K562 (cell line): ENCODE measurements at regions not wholly inside any gene's neighbourhood (a gene's known extent, or its start where the extent isn't known, plus 50 kb on each side); places are given as distances from the start of the nearest gene placed in this dataset.

Experiments
- ATAC-seq: fragments of 200-7000 bp; cut with Tn5 transposase; 3 replicates; pipeline ENCODE4 v1.9.1; 2020; ENCODE audit warnings: moderate library complexity
- BruUV-seq: library from RNA; stranded (reverse); fragments of 400-500 nt; replicated peaks from 2 replicates; lab custom pipeline; 2021; lab: Mats Ljungman, UMichigan
- CTCF ChIA-PET: fragments of 300-600 bp; formaldehyde crosslinking; extraction: SDS; loops from one replicate; lab custom pipeline; 2021; ENCODE audit warnings: low intra/inter-chr PET ratio; lab: Yijun Ruan, JAX
- POLR2A ChIA-PET: fragments of 300-600, 350-650 bp; sonication (Branson Sonifier 250); formaldehyde crosslinking; extraction: SDS; loops from one replicate; lab custom pipeline; 2021; ENCODE audit warnings: antibody characterized with exemption, inconsistent platforms; lab: Yijun Ruan, JAX
- DNase-seq, 4 experiments: peaks; one replicate each; pipeline versions ENCODE4 v3.0.0 to v3.0.0-alpha.2; 2011 to 2018; ENCODE audit warnings: low spot score in 3 of 4, mixed read lengths in 3 of 4; ENCODE audit errors: extremely low read depth in 1 of 4
- FAIRE-seq: peaks from 2 replicates; lab custom pipeline; 2011; peaks lifted over from hg19 to GRCh38; lab: Jason Lieb, UNC
- H2AFZ ChIP-seq: 2 replicates; pipeline ENCODE4 v1.6.0; 2011; ENCODE audit warnings: low read depth, low read length, control low read depth, inconsistent platforms
- H3K27ac ChIP-seq: fragments of 200-600 bp; 3 replicates; pipeline ENCODE4 v1.8.0; 2011; ENCODE audit warnings: low read depth, mild to moderate bottlenecking, control low read depth, inconsistent platforms, low read length, moderate library complexity, mixed read lengths; ENCODE audit errors: extremely low read depth
- H3K27me3 ChIP-seq, 2 experiments: fragments of 300-600 bp in 1 of 2; 2 replicates in 1 of 2; 3 replicates in 1 of 2; pipeline versions ENCODE4 v1.6.0 to v1.8.0; 2011; ENCODE audit warnings: inconsistent platforms in 2 of 2, low read length in 2 of 2, mild to moderate bottlenecking in 1 of 2, mixed read lengths in 1 of 2, moderate library complexity in 1 of 2; ENCODE audit not compliant: control insufficient read depth in 2 of 2, insufficient read depth in 2 of 2
- H3K36me3 ChIP-seq: fragments of 300-600 bp; 3 replicates; pipeline ENCODE4 v1.8.0; 2011; ENCODE audit warnings: mild to moderate bottlenecking, low read length, inconsistent platforms; ENCODE audit not compliant: control insufficient read depth, insufficient read depth
- H3K4me1 ChIP-seq, 2 experiments: fragments of 200-600 bp in 1 of 2; replicated peaks in 1 of 2; 2 replicates in 1 of 2; 3 replicates in 1 of 2; pipeline versions ENCODE4 v1.5.1 to v1.8.0; 2011; ENCODE audit warnings: inconsistent platforms in 2 of 2, low read length in 2 of 2, mild to moderate bottlenecking in 1 of 2, mixed read lengths in 1 of 2, moderate library complexity in 1 of 2; ENCODE audit not compliant: control insufficient read depth in 2 of 2, insufficient read depth in 2 of 2
- H3K4me2 ChIP-seq: 2 replicates; pipeline ENCODE4 v1.6.1; 2011; ENCODE audit warnings: low read length, control low read depth, inconsistent platforms, mixed read lengths; ENCODE audit not compliant: insufficient read depth
- H3K4me3 ChIP-seq: fragments of 200-600 bp; sonication (generic), shearing (Covaris generic); 2 replicates; pipeline ENCODE4 v1.5.1; 2016; ENCODE audit warnings: control low read depth, inconsistent platforms
- H3K79me2 ChIP-seq: fragments of 200-600 bp; 3 replicates; pipeline ENCODE4 v1.8.0; 2011; ENCODE audit warnings: low read length, inconsistent platforms; ENCODE audit not compliant: control insufficient read depth, insufficient read depth
- H3K9ac ChIP-seq, 2 experiments: 2 replicates each; pipeline versions ENCODE4 v1.6.0 to v1.6.1; 2011; ENCODE audit warnings: low read depth in 2 of 2, low read length in 2 of 2, control low read depth in 1 of 2, inconsistent platforms in 1 of 2, mild to moderate bottlenecking in 1 of 2, mixed read lengths in 1 of 2; ENCODE audit not compliant: insufficient read depth in 1 of 2
- H3K9me1 ChIP-seq: one replicate; pipeline ENCODE4 v1.6.0; 2011; ENCODE audit warnings: inconsistent platforms, mild to moderate bottlenecking, low read length, moderate library complexity; ENCODE audit not compliant: control insufficient read depth, insufficient read depth
- H3K9me3 ChIP-seq: replicated peaks from 2 replicates; pipeline ENCODE4 v1.5.1; 2011; ENCODE audit warnings: low read depth, low read length, inconsistent platforms; ENCODE audit not compliant: control insufficient read depth, insufficient read depth
- H4K20me1 ChIP-seq: replicated peaks from 2 replicates; pipeline ENCODE4 v1.6.1; 2011; ENCODE audit warnings: low read length, inconsistent platforms, mixed read lengths; ENCODE audit not compliant: control insufficient read depth, insufficient read depth
- BCOR ChIP-seq: fragments of 450-650 bp; IDR thresholded peaks from 2 replicates; pipeline ENCODE4 v1.6.1; 2016
- FOXK2 ChIP-seq, 2 experiments: fragments of 450-650 bp; IDR thresholded peaks in 1 of 2; conservative IDR thresholded peaks in 1 of 2; 2 replicates each; pipeline ENCODE4 v1.6.1; 2016; ENCODE audit warnings: low read depth in 2 of 2, mild to moderate bottlenecking in 1 of 2
- HDAC6 ChIP-seq: IDR thresholded peaks from 2 replicates; pipeline ENCODE4 v1.6.1; 2012; ENCODE audit warnings: low read depth, mild to moderate bottlenecking, control low read depth, inconsistent platforms, low read length, moderate library complexity
- MCM5 ChIP-seq: fragments of 450-650 bp; IDR thresholded peaks from 2 replicates; pipeline ENCODE4 v1.6.1; 2016; ENCODE audit warnings: low read depth
- MTF1 ChIP-seq: fragments of 250-450 bp; sonication (Bioruptor Pico); IDR thresholded peaks from 2 replicates; pipeline ENCODE4 v1.9.0; 2021; ENCODE audit warnings: moderate library complexity, mild to moderate bottlenecking, inconsistent platforms, borderline replicate concordance
- NCOA2 ChIP-seq, 2 experiments: fragments of 450-650 bp; IDR thresholded peaks; 2 replicates each; pipeline ENCODE4 v1.6.1; 2018; ENCODE audit warnings: mild to moderate bottlenecking in 2 of 2, moderate library complexity in 1 of 2; ENCODE audit not compliant: partially characterized antibody in 2 of 2
- NFE2 ChIP-seq: IDR thresholded peaks from 2 replicates; pipeline ENCODE4 v1.6.1; 2014; ENCODE audit warnings: antibody characterized with exemption, low read depth
- POLR2H ChIP-seq: IDR thresholded peaks from 2 replicates; pipeline ENCODE4 v1.6.1; 2016; ENCODE audit warnings: missing genetic modification characterization, low read depth, mild to moderate bottlenecking, control low read depth, missing compliant biosample characterization, moderate library complexity
- RFX7 ChIP-seq: fragments of 250-450 bp; sonication (Bioruptor Pico); IDR thresholded peaks from 2 replicates; pipeline ENCODE4 v1.5.1; 2021; ENCODE audit warnings: mild to moderate bottlenecking
- SPI1 ChIP-seq: IDR thresholded peaks from 2 replicates; pipeline ENCODE4 v1.6.1; 2011; ENCODE audit warnings: low read depth, low read length, control low read depth, borderline replicate concordance
- STAT5A ChIP-seq: IDR thresholded peaks from 2 replicates; pipeline ENCODE4 v1.6.1; 2012; ENCODE audit warnings: low read length, inconsistent platforms, borderline replicate concordance
- ZEB2 ChIP-seq: fragments of 450-650 bp; IDR thresholded peaks from 2 replicates; pipeline ENCODE4 v1.6.1; 2016
- ZFP30 ChIP-seq: fragments of 250-450 bp; sonication (Bioruptor Pico); IDR thresholded peaks from 2 replicates; pipeline ENCODE4 v1.8.0; 2022; ENCODE audit warnings: moderate library complexity, mild to moderate bottlenecking, inconsistent platforms, borderline replicate concordance
- ZNF197 ChIP-seq: fragments of 200-800 bp; sonication (Bioruptor generic); IDR thresholded peaks from 2 replicates; pipeline ENCODE4 v1.6.1; 2016; ENCODE audit warnings: low read depth, missing genetic modification characterization, missing compliant biosample characterization
- ZNF23 ChIP-seq: fragments of 250-450 bp; sonication (Bioruptor Pico); IDR thresholded peaks from 2 replicates; pipeline ENCODE4 v1.4.0; 2020; ENCODE audit warnings: mild to moderate bottlenecking
- ZNF699 ChIP-seq: fragments of 250-450 bp; sonication (Bioruptor Pico); IDR thresholded peaks from 2 replicates; pipeline ENCODE4 v1.8.0; 2021; ENCODE audit warnings: mild to moderate bottlenecking, moderate library complexity; ENCODE audit not compliant: insufficient replicate concordance
- ZNF785 ChIP-seq: fragments of 250-450 bp; sonication (Bioruptor Pico); IDR thresholded peaks from 2 replicates; pipeline ENCODE4 v1.4.0; 2020; ENCODE audit warnings: mild to moderate bottlenecking
- WGBS: fragments of 100-300 bp; shearing (Covaris generic); methylation state at CpG from one replicate; pipeline ENCODE4 v1.1.6; 2016; ENCODE audit warnings: low coverage, mixed read lengths; ENCODE audit not compliant: insufficient coverage; ENCODE audit errors: missing lambda C conversion rate; 5-methylcytosine and 5-hydroxymethylcytosine counted together
- in situ Hi-C: fragments of 300-500 bp; cut with MboI; formaldehyde crosslinking; loops from 4 replicates; pipeline ENCODE4 v1.15.0; 2018; ENCODE audit warnings: inconsistent platforms, mixed read lengths
- intact Hi-C: fragments of 100-400 bp; cut with micrococcal nuclease; formaldehyde crosslinking; loops from 2 replicates; pipeline ENCODE4 v1.14.2; 2022
- TF ChIP-seq, protein P1 (sequence below), 2 experiments: fragments of 450-650 bp; IDR thresholded peaks; 2 replicates each; pipeline ENCODE4 v1.6.1; 2016
- TF ChIP-seq, protein P2 (sequence below): sonication (generic); formaldehyde crosslinking; IDR thresholded peaks from 2 replicates; pipeline ENCODE4 v1.8.0; 2022; ENCODE audit warnings: mild to moderate bottlenecking, missing genetic modification reagents
- TF ChIP-seq, protein P3 (sequence below): fragments of 250-450 bp; sonication (Bioruptor Pico); IDR thresholded peaks from 2 replicates; pipeline ENCODE4 v1.4.0; 2020; ENCODE audit warnings: mild to moderate bottlenecking, moderate library complexity

DNA sequence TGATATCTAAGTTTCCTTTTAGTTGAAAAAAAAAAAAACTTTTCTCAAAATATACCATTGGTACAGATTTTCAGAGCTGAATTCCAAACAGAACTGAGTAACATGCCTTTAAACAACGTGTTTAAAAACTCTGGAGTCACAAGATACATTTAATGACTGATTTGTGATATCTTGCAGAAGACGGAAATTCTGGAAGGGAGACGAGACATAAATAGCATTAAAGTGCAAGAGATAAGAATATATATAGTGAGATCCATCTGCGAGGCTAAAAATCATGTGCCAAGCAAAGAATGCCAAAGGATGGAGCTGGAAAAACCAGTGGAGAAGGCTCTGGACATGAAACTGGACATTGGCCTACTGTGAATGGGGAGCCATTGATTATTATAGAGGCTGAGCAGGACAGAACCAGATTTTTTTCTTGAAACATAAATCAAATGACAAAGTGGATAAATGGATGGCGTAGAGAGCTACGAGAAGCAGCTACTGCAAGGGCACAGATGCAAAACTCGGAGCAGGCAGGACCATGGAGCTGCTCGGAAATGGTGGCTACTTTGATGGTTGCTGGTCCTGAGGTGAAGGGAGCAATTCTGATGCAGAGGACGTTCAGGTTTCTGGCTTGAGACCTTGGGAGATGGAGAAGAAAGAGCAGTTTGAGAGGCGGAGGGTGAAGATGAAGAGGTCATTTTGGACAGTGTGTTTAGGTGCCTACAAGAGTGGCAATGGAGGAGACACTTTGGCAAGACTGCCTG lies 88.8 kb downstream of the CPN2 start (continued):
- TF ChIP-seq, protein P1, sequence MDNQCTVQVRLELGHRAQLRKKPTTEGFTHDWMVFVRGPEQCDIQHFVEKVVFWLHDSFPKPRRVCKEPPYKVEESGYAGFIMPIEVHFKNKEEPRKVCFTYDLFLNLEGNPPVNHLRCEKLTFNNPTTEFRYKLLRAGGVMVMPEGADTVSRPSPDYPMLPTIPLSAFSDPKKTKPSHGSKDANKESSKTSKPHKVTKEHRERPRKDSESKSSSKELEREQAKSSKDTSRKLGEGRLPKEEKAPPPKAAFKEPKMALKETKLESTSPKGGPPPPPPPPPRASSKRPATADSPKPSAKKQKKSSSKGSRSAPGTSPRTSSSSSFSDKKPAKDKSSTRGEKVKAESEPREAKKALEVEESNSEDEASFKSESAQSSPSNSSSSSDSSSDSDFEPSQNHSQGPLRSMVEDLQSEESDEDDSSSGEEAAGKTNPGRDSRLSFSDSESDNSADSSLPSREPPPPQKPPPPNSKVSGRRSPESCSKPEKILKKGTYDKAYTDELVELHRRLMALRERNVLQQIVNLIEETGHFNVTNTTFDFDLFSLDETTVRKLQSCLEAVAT (IDR thresholded peaks at IDR 0.05), result no peak
- TF ChIP-seq RFX7 (CRISPR knock-in tag) (no peak), BCOR (peak; percentile 35; the same call in 1 of the 2 replicates), FOXK2 (conservative IDR thresholded peaks at IDR 0.05 in 1 of 2, IDR thresholded peaks at IDR 0.05 in 1 of 2; ENCODE audit: low read depth in 2 of 2) (no peak), SPI1 (no peak), ZNF785 (CRISPR knock-in tag) (no peak), ZFP30 (CRISPR knock-in tag) (no peak), ZNF23 (CRISPR knock-in tag) (no peak), NCOA2 (IDR thresholded peaks at IDR 0.05; ENCODE audit: partially characterized antibody in 2 of 2) (no peak)

DNA sequence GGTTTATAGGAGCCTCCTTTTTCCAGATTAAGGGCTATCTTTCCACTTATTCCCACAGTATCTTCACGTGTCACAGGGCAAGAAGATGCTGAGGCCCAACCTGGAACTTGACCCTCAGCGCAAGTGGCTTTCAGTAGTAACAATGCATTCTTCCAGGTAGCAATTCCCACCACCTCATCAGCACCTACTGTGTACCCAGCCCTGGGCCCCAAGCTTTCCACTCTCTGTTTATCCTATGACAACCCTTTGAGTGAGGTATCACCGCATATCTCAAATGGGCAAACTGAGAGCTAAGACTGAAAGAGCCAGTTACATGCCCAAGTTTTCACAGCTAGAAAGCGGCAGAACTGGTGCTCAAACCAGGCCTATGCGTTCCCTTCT lies 88.2 kb downstream of the CPN2 start:
- DNase-seq, result no peak
- Histone ChIP-seq H3K27me3 (no peaks in the 10 kb centered on the region), H3K9ac (no peak overlapping the region), H3K9me3 (peaks cover 6% of the 10 kb centered on the region), H3K79me2 (no peaks in the 10 kb centered on the region), H3K36me3 (no peaks in the 10 kb centered on the region), H4K20me1 (no peaks in the 10 kb centered on the region), H3K4me1 (peaks cover 20 to 24% of the 10 kb centered on the region in 2 experiments), H3K27ac (no peak overlapping the region), H3K4me2 (no peak overlapping the region), H3K9me1 (no peaks in the 10 kb centered on the region), H3K4me3 (no peak overlapping the region), H2AFZ (no peak overlapping the region)
- in situ Hi-C loops, result no loop called here
- FAIRE-seq, result no peak
- CTCF ChIA-PET, result no interaction called here
- WGBS, result 76% methylated on average over 5 of the region's 5 CpGs
- intact Hi-C loops, result no loop called here
- POLR2A ChIA-PET, result interaction anchor here (0.8 kb wide), 1 partner anchor 19 kb away, joined by 3 read pairs; no protein-coding TSS in a partner anchor
- no peak for ATAC-seq
- BruUV-seq, result no TSS peak
- TF ChIP-seq STAT5A (no peak), NFE2 (no peak), POLR2H (tag) (no peak), MTF1 (CRISPR knock-in tag) (no peak), ZNF699 (CRISPR knock-in tag) (no peak), ZEB2 (no peak), ZNF197 (no peak), HDAC6 (no peak), MCM5 (no peak)
- TF ChIP-seq, protein P2, sequence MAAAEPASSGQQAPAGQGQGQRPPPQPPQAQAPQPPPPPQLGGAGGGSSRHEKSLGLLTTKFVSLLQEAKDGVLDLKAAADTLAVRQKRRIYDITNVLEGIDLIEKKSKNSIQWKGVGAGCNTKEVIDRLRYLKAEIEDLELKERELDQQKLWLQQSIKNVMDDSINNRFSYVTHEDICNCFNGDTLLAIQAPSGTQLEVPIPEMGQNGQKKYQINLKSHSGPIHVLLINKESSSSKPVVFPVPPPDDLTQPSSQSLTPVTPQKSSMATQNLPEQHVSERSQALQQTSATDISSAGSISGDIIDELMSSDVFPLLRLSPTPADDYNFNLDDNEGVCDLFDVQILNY (CRISPR knock-in tag), result no peak
- TF ChIP-seq, protein P3, sequence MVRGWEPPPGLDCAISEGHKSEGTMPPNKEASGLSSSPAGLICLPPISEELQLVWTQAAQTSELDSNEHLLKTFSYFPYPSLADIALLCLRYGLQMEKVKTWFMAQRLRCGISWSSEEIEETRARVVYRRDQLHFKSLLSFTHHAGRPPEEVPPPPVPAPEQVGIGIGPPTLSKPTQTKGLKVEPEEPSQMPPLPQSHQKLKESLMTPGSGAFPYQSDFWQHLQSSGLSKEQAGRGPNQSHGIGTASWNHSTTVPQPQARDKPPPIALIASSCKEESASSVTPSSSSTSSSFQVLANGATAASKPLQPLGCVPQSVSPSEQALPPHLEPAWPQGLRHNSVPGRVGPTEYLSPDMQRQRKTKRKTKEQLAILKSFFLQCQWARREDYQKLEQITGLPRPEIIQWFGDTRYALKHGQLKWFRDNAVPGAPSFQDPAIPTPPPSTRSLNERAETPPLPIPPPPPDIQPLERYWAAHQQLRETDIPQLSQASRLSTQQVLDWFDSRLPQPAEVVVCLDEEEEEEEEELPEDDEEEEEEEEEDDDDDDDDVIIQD (CRISPR knock-in tag), result no peak
